ENCODE measurements at regions not wholly inside any gene's neighbourhood (a gene's known extent, or its start where the extent isn't known, plus 50 kb on each side); places are given as distances from the start of the nearest gene placed in this dataset.

DNA sequence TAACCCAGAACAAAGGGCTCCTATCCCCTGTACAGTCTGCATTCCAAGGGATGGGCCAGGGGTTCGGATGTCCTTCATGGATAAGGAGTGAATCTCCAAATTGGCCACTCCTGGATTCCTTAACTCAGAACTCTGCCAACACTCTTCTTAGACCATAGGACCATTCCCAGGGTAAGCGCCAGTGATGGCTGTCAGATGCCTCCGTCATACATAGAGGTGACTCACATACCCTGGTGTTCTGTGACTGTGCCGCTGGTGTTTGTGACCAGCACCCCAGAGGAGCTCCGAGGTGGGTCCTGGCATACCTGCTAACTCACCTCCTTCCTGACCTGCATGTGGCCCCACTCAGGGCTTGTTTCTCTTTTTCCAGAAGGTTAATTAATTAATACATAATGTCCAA, 134.7 kb downstream of the KLF13 start:
- no peak for DNase-seq (ENCODE audit: low read depth)
- H3K4me3 ChIP-seq (ENCODE audit: low read depth, low read length), result no peak overlapping the region
- TF ChIP-seq CTCF (IDR thresholded peaks at IDR 0.05; ENCODE audit: insufficient read depth, low read depth, low read length, missing control alignments), result no peak

GRCh38 chr15:31461911-31462480, 135.4 kb downstream of the KLF13 start:
- peak; percentile 11 for TF ChIP-seq CTCF (IDR thresholded peaks at IDR 0.05; ENCODE audit: insufficient read depth, low read depth, low read length, missing control alignments)
- no peak overlapping the region for H3K4me3 ChIP-seq (ENCODE audit: low read depth, low read length)
- no peak for DNase-seq (ENCODE audit: low read depth)

DNA sequence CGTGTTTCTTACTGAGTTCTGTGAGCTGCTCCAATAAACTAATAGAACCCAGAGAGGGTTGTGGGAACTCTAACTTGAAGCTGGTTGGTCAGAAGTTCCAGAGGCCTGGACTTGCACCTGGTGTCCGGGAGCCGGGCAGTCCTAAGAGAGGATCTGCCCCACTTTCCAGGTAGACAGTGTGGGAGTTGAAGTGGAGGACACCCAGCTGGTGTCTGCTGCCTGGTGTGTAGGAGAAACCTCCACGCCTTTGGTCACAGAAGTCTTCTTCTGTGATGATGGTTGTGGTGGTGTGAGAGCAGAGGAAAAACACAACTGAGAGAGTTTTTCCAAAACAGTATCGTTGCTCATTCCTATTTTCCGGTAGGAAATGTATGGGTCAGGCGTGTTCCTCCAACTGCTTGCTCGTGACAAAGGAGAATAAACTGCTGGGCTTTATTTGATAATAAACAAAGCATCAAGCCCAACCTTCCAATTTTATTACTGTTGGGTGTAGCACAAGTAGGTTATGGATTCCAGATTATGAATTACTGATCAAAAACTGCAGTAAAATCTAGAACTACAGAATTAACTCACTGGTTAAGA, 137.0 kb downstream of the KLF13 start:
- no peak overlapping the region for H3K4me3 ChIP-seq (ENCODE audit: low read depth, low read length)
- no peak for DNase-seq (ENCODE audit: low read depth)
- no peak for TF ChIP-seq CTCF (IDR thresholded peaks at IDR 0.05; ENCODE audit: insufficient read depth, low read depth, low read length, missing control alignments)

DNA sequence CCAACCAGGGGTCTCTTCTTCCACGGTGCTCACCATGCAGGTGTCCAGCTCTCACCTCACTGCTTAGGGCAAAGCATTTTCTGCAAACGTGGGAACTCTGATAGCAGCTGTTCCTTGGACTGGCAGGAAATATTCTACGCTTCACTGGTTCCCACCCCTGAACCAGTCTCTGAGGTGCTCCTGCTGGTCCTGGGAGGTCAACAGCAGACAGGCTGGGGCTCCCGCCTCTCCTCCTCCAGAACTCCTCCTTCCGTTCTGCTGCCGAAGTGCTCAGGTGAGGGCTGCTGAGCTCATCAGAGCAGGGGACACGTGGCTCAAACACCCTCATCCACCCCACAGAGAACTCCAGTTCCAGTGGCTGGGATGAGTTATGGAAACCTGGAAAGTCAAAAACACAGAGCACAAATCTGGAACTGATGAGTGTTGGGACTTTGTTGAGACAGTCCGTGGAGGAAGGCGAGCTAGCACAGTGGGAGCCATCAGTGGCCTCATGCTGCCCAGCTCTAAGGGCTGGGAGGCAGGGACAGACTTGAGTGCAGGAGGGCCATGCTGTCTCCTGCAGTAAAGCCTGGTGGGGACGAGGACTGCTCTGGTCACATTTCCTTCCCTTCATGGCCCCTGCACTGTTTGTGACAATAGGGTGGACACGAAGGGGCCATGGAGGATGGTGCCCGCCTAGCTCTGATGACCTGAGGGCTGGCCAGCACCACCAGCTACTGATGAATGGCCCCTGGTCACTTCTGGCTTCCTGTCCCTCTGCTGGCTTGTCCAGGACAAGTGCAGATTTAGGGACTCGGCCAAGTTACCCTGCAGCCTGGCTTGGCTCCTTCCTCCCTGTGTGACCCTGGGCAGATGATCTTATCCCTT, 137.8 kb downstream of the KLF13 start:
- TF ChIP-seq CTCF (IDR thresholded peaks at IDR 0.05; ENCODE audit: insufficient read depth, low read depth, low read length, missing control alignments), result no peak
- no peak overlapping the region for H3K4me3 ChIP-seq (ENCODE audit: low read depth, low read length)

GRCh38 chr15:31465083-31465955, 138.7 kb downstream of the KLF13 start:
- TF ChIP-seq CTCF (IDR thresholded peaks at IDR 0.05; ENCODE audit: insufficient read depth, low read depth, low read length, missing control alignments), result no peak
- no peak for DNase-seq (ENCODE audit: low read depth)
- no peak overlapping the region for H3K4me3 ChIP-seq (ENCODE audit: low read depth, low read length)

More for the DNA sequence above, 137.8 kb downstream of the KLF13 start:
- DNase-seq (ENCODE audit: low read depth), result peak; percentile 34

GRCh38 chr15:31467361-31467760, 140.7 kb downstream of the KLF13 start:
- DNase-seq (ENCODE audit: low read depth), result no peak
- no peak overlapping the region for H3K4me3 ChIP-seq (ENCODE audit: low read depth, low read length)
- no peak for TF ChIP-seq CTCF (IDR thresholded peaks at IDR 0.05; ENCODE audit: insufficient read depth, low read depth, low read length, missing control alignments)
